ENCODE measurements at regions not wholly inside any gene's neighbourhood (a gene's known extent, or its start where the extent isn't known, plus 50 kb on each side); places are given as distances from the start of the nearest gene placed in this dataset.

GRCh38 chr14:48874711-48875110, 711.5 kb downstream of the RPS29 start:
- no peak for DNase-seq (ENCODE audit: low spot score)

DNA sequence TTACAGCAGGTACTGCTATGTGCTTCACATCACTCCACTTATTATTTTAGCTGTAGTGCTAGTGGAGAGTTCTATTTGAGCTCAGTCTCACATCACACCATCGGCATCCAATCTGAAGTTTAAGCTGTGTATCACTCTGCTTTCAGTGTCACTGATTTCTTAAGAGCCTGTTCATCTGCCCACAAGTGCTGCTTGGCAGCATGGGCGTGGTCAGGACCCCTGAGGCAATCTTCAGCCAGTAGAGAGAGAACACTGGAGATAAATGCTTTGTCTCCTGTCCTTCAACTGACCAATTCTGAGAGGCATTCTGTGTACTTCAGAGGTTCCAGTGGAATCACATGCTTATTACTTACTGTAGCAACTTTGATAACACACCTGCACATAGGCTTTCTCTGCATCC, 728.8 kb downstream of the RPS29 start:
- DNase-seq (ENCODE audit: low spot score) = no peak

GRCh38 chr14:48853159-48853558, 733.0 kb downstream of the RPS29 start:
- DNase-seq (ENCODE audit: low spot score) = no peak

DNA sequence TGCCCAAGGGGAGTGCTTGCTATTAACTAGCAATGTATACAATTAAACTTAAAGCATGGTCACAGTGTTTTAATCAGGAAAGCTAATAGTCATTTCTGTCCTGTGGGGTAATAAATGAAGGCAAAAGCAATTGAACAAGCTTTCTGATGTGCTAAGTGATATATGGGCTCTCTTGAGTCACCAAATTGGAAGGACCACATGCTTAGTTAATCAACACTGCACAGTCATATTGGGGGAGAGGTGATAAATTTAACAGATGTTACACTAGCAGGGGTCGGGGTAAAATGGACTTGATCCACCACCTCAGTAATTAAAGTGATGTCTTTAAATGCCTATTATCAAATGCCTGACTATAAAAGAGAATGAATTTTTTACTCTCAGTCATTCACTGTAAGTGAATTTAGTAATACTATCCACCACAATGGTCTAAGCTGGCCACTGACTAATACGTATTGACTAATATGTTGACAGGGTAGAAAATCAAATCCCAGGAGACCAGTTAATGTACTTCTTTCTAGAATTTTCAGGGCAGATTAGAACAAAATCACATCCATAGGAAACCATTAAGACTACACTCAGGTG, 736.3 kb downstream of the RPS29 start:
- DNase-seq (ENCODE audit: low spot score) = no peak

- no peak for DNase-seq (ENCODE audit: low spot score)
Measured at GRCh38 chr14:48842785-48843184, 743.4 kb downstream of the RPS29 start.

GRCh38 chr14:48826058-48826457, 760.1 kb downstream of the RPS29 start:
- no peak for DNase-seq (ENCODE audit: low spot score)

- DNase-seq (ENCODE audit: low spot score) = no peak
Measured at GRCh38 chr14:48814562-48814961, 771.6 kb downstream of the RPS29 start.

- DNase-seq (ENCODE audit: low spot score) = no peak
Measured at GRCh38 chr14:48805315-48805714, 780.9 kb downstream of the RPS29 start.

DNA sequence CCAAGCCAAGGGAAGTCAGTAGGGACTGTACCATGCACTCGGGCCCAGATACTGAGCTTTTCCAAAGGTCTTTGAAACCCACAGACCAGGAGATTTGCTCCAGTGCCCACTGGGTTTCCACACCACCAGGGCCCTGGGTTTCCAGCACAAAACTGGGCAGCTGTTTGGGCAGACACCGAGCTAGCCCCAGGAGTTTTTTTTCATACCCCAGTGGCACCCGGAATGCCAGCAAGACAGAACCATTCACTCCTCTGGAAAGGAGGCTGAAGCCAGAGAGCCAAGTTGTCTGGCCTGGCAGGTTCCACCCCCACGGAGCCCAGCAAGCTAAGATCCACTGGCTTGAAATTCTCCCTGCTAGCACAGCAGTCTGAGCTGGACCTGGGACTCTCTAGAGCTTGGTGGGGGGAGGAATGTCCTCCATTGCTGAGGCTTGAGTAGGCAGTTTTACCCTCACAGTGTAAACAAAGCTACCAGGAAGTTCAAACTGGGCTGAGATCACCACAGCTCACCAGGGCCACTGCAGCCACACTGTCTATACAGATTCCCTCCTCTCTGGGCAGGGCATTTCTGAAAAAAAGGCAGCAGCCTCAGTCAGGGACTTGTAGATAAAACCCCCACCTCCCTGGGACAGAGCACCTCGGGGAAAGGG, 793.7 kb downstream of the RPS29 start:
- no peak for DNase-seq (ENCODE audit: low spot score)

DNA sequence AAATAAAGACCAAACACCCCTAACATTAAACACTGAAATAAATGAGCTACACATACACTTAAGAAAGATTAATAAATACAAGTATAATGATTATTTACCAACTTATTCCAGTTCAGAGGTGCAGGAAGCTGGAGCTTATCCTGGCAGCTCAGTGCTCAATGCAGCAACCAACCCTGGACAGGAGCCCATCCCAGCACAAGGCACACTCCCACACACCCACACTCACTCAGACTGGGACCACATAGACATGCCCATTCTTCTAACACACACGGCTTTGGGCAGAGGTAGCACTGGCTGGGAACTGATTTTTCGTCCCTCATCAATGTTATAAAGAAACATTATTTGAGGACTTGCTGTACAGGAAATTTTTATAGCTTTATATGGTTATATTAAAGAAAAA, 797.4 kb downstream of the RPS29 start:
- no peak for DNase-seq (ENCODE audit: low spot score)

- no peak for DNase-seq (ENCODE audit: low spot score)
Measured at GRCh38 chr14:48786498-48786897, 799.7 kb downstream of the RPS29 start.

DNA sequence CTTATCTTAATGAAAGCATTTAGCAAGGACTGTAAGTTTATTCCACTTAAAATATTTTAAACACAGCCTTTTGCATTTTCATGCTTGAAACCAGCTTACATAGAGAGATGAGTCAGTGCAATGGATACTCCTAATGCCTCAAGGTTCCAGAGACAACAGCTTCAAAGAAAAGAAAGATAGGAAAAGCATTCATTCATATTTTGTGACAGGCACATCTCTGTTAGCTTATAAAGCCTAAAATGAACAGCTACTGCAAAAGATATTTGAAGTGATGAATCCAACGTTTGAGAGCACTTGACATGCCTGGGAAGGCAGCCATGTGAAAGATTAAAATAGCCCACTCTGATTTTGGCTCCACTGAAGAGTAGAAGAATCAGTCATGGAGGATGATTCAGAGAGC, 814.5 kb downstream of the RPS29 start:
- peak; percentile 17 for DNase-seq (ENCODE audit: low spot score)

DNA sequence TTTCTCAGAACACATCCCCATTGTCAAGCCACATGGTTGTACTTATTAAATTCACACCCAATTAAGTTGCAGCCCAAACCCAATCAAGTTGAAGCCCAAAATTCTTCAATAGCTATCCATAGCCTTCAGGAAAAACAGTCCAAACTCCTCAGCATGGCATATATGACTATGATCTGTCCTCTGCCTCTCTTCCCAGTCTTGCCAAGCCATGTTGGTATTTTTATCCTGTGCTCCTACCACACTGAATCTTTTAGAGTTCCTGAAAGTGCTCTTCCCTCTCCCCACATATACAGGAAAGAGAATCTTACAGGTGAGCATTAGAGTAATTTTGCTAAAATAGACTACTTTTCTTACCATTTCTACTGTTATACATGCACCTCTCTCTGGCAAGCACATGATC, 834.9 kb downstream of the RPS29 start:
- DNase-seq (ENCODE audit: low spot score) = no peak

GRCh38 chr14:48748151-48748675, 838.0 kb downstream of the RPS29 start:
- DNase-seq (ENCODE audit: low spot score) = no peak

- no peak for DNase-seq (ENCODE audit: low spot score)
Measured at GRCh38 chr14:48747561-48748089, 838.6 kb downstream of the RPS29 start.

GRCh38 chr14:48744202-48744601, 842.0 kb downstream of the RPS29 start:
- no peak for DNase-seq (ENCODE audit: low spot score)

GRCh38 chr14:48738186-48738925, 847.8 kb downstream of the RPS29 start:
- no peak for DNase-seq (ENCODE audit: low spot score)

DNA sequence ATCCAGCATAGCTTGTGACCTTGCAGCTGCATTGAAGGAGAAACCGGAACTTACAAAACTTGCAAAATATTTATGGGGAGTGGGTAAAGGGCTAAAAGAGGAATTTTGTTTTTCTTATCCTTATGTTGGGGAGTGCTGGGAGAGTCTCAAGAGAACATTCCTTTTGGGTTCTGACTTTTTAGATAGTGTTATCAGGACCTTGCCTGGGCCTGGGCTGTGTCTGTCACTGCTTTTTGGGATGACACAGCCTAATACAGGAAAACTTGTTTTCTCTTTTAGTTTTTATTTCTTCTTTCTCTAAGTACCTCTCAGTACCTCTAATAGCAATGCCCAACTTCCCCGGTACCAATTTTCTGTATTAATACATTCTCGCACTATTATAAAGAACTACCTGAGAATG, 850.6 kb downstream of the RPS29 start:
- DNase-seq (ENCODE audit: low spot score) = no peak

- no peak for DNase-seq (ENCODE audit: low spot score)
Measured at GRCh38 chr14:48731260-48731659, 854.9 kb downstream of the RPS29 start.

- no peak for DNase-seq (ENCODE audit: low spot score)
Measured at GRCh38 chr14:48726080-48726642, 860.0 kb downstream of the RPS29 start.

DNA sequence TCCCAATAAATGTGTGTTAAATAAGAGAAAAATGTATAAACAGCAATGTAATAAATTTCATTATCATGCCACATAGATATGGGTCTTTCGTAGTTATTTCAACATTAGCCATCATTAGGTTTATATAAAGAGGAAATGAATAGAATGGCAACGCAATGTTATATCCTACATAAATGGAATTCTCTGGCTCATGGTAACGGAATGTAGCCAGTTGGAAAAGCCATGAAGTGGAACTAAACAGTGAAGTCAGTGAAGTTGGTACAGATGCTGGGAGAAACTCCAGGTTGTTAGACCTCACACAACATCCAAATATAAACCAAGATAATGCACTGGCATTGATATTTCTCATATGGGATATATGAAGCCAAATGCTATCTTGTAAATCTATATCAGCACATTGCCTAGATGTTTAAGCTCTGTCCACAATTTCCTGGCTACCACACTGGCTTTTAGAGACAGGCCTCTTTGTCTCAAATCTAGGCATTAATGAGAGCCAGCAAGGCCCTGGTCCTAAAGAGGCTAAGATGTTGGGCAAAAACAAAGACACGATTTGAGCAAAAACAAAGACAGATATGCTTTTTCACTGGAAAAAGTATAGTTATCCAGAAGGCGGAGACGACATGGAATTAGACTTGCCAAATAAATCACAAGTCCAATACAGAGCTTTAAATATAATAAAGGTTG, 861.0 kb downstream of the RPS29 start:
- no peak for DNase-seq (ENCODE audit: low spot score)
